ENCODE measurements at regions not wholly inside any gene's neighbourhood (a gene's known extent, or its start where the extent isn't known, plus 50 kb on each side); places are given as distances from the start of the nearest gene placed in this dataset.
"Not testable (repeated sequence)": the region's sequence is repeated elsewhere in the genome, so short reads cannot be mapped to it uniquely, and the experiment has no call there.

GRCh38 chr5:50343715-50344114, 97.4 kb downstream of the EMB start:
- Histone ChIP-seq H3K9me3 (ENCODE audit: control insufficient read depth, insufficient read depth, low read length) (no peaks in the 10 kb centered on the region), H3K4me3 (ENCODE audit: low read length) (no peak overlapping the region), H4K20me1 (ENCODE audit: control insufficient read depth, insufficient read depth, low read depth, low read length) (no peaks in the 10 kb centered on the region), H3F3A (ENCODE audit: control insufficient read depth, insufficient read depth) (no peaks in the 10 kb centered on the region), H3K36me3 (ENCODE audit: control insufficient read depth, low read length) (no peaks in the 10 kb centered on the region), H3K27me3 (ENCODE audit: control insufficient read depth, low read length) (no peaks in the 10 kb centered on the region), H3K27ac (ENCODE audit: low read depth, low read length) (no peak overlapping the region), H3K4me1 (ENCODE audit: control insufficient read depth, low read length) (no peaks in the 10 kb centered on the region), H3K79me2 (ENCODE audit: control insufficient read depth, low read length) (no peaks in the 10 kb centered on the region), H3K9me2 (replicated peaks; ENCODE audit: control insufficient read depth, low read length) (no peaks in the 10 kb centered on the region), H3K4me2 (ENCODE audit: low read length) (no peak overlapping the region)
- TF ChIP-seq CTCF (IDR thresholded peaks at IDR 0.05; ENCODE audit: low read depth, low read length, poor library complexity, severe bottlenecking) (no peak), EZH2phosphoT487 (IDR thresholded peaks at IDR 0.05; ENCODE audit: borderline replicate concordance, low read length) (no peak)

- no peaks in the 10 kb centered on the region; the same call in 1 of the 2 replicates for H3K9me2 ChIP-seq (replicated peaks; ENCODE audit: control insufficient read depth, low read length)
- no peaks in the 10 kb centered on the region for H3K9me3 ChIP-seq (ENCODE audit: control insufficient read depth, insufficient read depth, low read length)
- TF ChIP-seq EZH2phosphoT487 (IDR thresholded peaks at IDR 0.05; ENCODE audit: borderline replicate concordance, low read length) (no peak), CTCF (IDR thresholded peaks at IDR 0.05; ENCODE audit: low read depth, low read length, poor library complexity, severe bottlenecking) (no peak)
- H3K4me1 ChIP-seq (ENCODE audit: control insufficient read depth, low read length), result no peaks in the 10 kb centered on the region
- H3K79me2 ChIP-seq (ENCODE audit: control insufficient read depth, low read length), result no peaks in the 10 kb centered on the region
- no peaks in the 10 kb centered on the region for H4K20me1 ChIP-seq (ENCODE audit: control insufficient read depth, insufficient read depth, low read depth, low read length)
- H3F3A ChIP-seq (ENCODE audit: control insufficient read depth, insufficient read depth), result no peaks in the 10 kb centered on the region
- H3K27me3 ChIP-seq (ENCODE audit: control insufficient read depth, low read length), result no peaks in the 10 kb centered on the region
- H3K27ac ChIP-seq (ENCODE audit: low read depth, low read length), result no peak overlapping the region
- no peaks in the 10 kb centered on the region for H3K36me3 ChIP-seq (ENCODE audit: control insufficient read depth, low read length)
- H3K4me3 ChIP-seq (ENCODE audit: low read length), result no peak overlapping the region
- H3K4me2 ChIP-seq (ENCODE audit: low read length), result no peak overlapping the region
Measured at GRCh38 chr5:50340757-50341156, 100.3 kb downstream of the EMB start.

- H3K4me1 ChIP-seq (ENCODE audit: control insufficient read depth, low read length); H3K4me2 ChIP-seq (ENCODE audit: low read length); H3K36me3 ChIP-seq (ENCODE audit: control insufficient read depth, low read length); H4K20me1 ChIP-seq (ENCODE audit: control insufficient read depth, insufficient read depth, low read depth, low read length); H3K9me3 ChIP-seq (ENCODE audit: control insufficient read depth, insufficient read depth, low read length); H3K4me3 ChIP-seq (ENCODE audit: low read length); H3K27ac ChIP-seq (ENCODE audit: low read depth, low read length); H3F3A ChIP-seq (ENCODE audit: control insufficient read depth, insufficient read depth); H3K9me2 ChIP-seq (replicated peaks; ENCODE audit: control insufficient read depth, low read length); H3K27me3 ChIP-seq (ENCODE audit: control insufficient read depth, low read length); H3K79me2 ChIP-seq (ENCODE audit: control insufficient read depth, low read length): not testable (repeated sequence)
Measured at GRCh38 chr5:50330633-50331032, 110.5 kb downstream of the EMB start.

GRCh38 chr5:50328193-50328729, 112.8 kb downstream of the EMB start:
- Histone ChIP-seq H4K20me1 (ENCODE audit: control insufficient read depth, insufficient read depth, low read depth, low read length) (no peaks in the 10 kb centered on the region), H3K27ac (ENCODE audit: low read depth, low read length) (no peak overlapping the region), H3F3A (ENCODE audit: control insufficient read depth, insufficient read depth) (no peaks in the 10 kb centered on the region), H3K9me3 (ENCODE audit: control insufficient read depth, insufficient read depth, low read length) (no peaks in the 10 kb centered on the region; the same call in 1 of the 2 replicates), H3K4me3 (ENCODE audit: low read length) (no peak overlapping the region), H3K4me1 (ENCODE audit: control insufficient read depth, low read length) (no peaks in the 10 kb centered on the region), H3K79me2 (ENCODE audit: control insufficient read depth, low read length) (no peaks in the 10 kb centered on the region), H3K4me2 (ENCODE audit: low read length) (no peak overlapping the region), H3K9me2 (replicated peaks; ENCODE audit: control insufficient read depth, low read length) (no peaks in the 10 kb centered on the region), H3K27me3 (ENCODE audit: control insufficient read depth, low read length) (no peaks in the 10 kb centered on the region), H3K36me3 (ENCODE audit: control insufficient read depth, low read length) (no peaks in the 10 kb centered on the region)
- TF ChIP-seq CTCF (IDR thresholded peaks at IDR 0.05; ENCODE audit: low read depth, low read length, poor library complexity, severe bottlenecking) (no peak), EZH2phosphoT487 (IDR thresholded peaks at IDR 0.05; ENCODE audit: borderline replicate concordance, low read length) (no peak)

Measured in DOHH2 (cell line).